GM12872 (cell line): ENCODE measurements at regions not wholly inside any gene's neighbourhood (a gene's known extent, or its start where the extent isn't known, plus 50 kb on each side); places are given as distances from the start of the nearest gene placed in this dataset.

ENCODE experiments used
- CTCF ChIP-seq: IDR thresholded peaks from 3 replicates; pipeline ENCODE4 v1.5.1; 2011; ENCODE audit warnings: low read depth, mild to moderate bottlenecking, low read length, moderate library complexity; ENCODE audit not compliant: insufficient read depth

- no peak for TF ChIP-seq CTCF
Measured at GRCh38 chr2:17057109-17058017, 391.7 kb upstream of the CYRIA start.

GRCh38 chr2:17056236-17056635 lies 390.6 kb upstream of the CYRIA start:
- no peak for TF ChIP-seq CTCF

GRCh38 chr2:17052001-17052400 lies 386.4 kb upstream of the CYRIA start:
- TF ChIP-seq CTCF: no peak

GRCh38 chr2:17051538-17051937 lies 385.9 kb upstream of the CYRIA start:
- TF ChIP-seq CTCF: no peak

GRCh38 chr2:17043173-17043572 lies 377.5 kb upstream of the CYRIA start:
- no peak for TF ChIP-seq CTCF

- no peak for TF ChIP-seq CTCF
Measured at GRCh38 chr2:17036361-17036760, 370.7 kb upstream of the CYRIA start.

- TF ChIP-seq CTCF: no peak
Measured at GRCh38 chr2:17035010-17035409, 369.4 kb upstream of the CYRIA start.

- no peak for TF ChIP-seq CTCF
Measured at GRCh38 chr2:17030047-17030446, 364.4 kb upstream of the CYRIA start.
